ENCODE measurements at regions not wholly inside any gene's neighbourhood (a gene's known extent, or its start where the extent isn't known, plus 50 kb on each side); places are given as distances from the start of the nearest gene placed in this dataset.

DNA sequence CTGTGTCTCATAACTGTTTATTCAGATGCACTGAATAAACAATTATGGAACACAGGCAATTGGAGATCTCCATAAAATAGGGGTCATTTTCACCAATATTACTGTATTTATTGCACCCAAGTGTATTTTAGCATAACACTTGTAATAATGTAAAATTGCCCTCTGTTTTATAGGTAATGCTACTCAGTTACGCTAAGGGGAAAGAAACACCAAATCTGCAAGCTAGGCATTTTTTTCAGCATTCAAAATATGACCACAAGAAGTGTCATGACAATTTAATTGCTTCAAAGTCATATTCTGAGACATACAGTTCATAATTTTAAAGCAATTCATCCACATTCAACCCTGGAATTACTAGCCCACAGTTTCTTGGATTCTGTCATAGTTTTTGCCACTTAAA, 643.2 kb upstream of the NOX3 start:
- DNase-seq (ENCODE audit: low spot score in 2 of 2, unreplicated experiment in 2 of 2): no peak
- Mint-ChIP-seq H3K36me3 (no peaks in the 10 kb centered on the region), H3K4me1 (no peaks in the 10 kb centered on the region), H3K4me3 (no peak overlapping the region), H3K9me3 (no peaks in the 10 kb centered on the region), H3K27me3 (ENCODE audit: low read depth) (peaks cover 10% of the 10 kb centered on the region), H3K27ac (no peak overlapping the region)
- TF ChIP-seq, protein P1, sequence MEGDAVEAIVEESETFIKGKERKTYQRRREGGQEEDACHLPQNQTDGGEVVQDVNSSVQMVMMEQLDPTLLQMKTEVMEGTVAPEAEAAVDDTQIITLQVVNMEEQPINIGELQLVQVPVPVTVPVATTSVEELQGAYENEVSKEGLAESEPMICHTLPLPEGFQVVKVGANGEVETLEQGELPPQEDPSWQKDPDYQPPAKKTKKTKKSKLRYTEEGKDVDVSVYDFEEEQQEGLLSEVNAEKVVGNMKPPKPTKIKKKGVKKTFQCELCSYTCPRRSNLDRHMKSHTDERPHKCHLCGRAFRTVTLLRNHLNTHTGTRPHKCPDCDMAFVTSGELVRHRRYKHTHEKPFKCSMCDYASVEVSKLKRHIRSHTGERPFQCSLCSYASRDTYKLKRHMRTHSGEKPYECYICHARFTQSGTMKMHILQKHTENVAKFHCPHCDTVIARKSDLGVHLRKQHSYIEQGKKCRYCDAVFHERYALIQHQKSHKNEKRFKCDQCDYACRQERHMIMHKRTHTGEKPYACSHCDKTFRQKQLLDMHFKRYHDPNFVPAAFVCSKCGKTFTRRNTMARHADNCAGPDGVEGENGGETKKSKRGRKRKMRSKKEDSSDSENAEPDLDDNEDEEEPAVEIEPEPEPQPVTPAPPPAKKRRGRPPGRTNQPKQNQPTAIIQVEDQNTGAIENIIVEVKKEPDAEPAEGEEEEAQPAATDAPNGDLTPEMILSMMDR (IDR thresholded peaks at IDR 0.05; ENCODE audit: unreplicated experiment): no peak

DNA sequence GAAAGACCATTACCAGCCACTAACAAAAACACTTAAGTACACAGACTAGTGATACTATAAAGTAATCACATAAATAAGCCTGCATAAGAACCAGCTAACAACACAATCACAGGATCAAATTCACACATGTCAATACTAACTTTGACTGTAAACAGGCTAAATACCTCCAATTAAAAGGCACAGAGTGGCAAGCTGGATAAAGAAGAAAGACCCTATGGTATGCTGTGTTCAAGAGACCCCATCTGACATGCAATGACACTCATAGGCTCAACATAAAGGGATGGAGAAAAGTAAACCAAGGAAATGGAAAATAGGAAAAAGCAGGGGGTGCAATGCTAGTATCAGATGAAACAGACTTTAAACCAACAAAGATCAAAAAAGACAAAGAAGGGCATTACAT, 631.8 kb upstream of the NOX3 start:
- DNase-seq (ENCODE audit: low spot score in 2 of 2, unreplicated experiment in 2 of 2): no peak
- Mint-ChIP-seq H3K4me1 (no peaks in the 10 kb centered on the region), H3K36me3 (no peaks in the 10 kb centered on the region), H3K27ac (no peak overlapping the region), H3K9me3 (peaks cover 65% of the 10 kb centered on the region), H3K27me3 (ENCODE audit: low read depth) (no peaks in the 10 kb centered on the region), H3K4me3 (no peak overlapping the region)
- TF ChIP-seq, protein P1 (IDR thresholded peaks at IDR 0.05; ENCODE audit: unreplicated experiment): no peak

DNA sequence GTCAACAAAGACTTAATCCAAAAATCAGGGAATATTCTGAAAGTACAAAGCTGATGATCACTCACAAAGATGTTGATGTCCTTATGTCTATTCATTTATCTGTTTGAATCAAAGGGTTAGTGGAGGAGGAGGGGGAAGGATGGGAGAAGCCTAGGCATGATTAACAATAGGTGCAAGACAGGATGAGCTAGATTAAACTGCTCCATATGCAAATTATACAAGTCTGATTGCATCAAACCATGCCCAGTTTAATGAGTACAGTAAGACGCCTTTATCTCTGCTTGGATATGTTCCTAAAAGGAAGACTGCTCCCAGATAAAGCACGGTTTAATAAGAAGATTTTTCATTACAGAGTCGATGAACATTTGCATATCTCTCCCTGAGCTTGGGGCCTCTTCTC, 626.4 kb upstream of the NOX3 start:
- DNase-seq (ENCODE audit: low spot score in 2 of 2, unreplicated experiment in 2 of 2): no peak
- H3K4me1 Mint-ChIP-seq: no peaks in the 10 kb centered on the region
- no peak overlapping the region for H3K4me3 Mint-ChIP-seq
- H3K27ac Mint-ChIP-seq: no peak overlapping the region
- no peaks in the 10 kb centered on the region for H3K36me3 Mint-ChIP-seq
- TF ChIP-seq, protein P1 (IDR thresholded peaks at IDR 0.05; ENCODE audit: unreplicated experiment): no peak
- H3K27me3 Mint-ChIP-seq (ENCODE audit: low read depth): no peaks in the 10 kb centered on the region
- H3K9me3 Mint-ChIP-seq: peaks cover 21% of the 10 kb centered on the region

DNA sequence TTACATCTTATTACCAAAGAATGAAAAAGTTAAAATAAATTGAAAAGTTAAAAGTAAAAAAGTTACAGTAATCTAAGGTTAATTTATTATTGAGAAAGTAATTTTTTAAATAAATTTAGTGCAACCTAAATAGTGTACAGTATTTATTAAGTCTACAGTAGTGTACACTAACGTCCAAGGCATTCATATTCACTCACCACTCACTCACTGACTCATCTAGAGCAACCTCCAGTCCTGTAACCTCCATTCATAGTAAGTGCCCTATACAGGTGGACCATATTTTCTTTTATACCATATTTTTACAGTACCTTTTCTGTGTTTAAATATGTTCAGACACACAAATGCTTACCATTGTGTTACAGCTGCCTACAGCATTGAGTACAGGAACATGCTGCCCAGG, 624.7 kb upstream of the NOX3 start:
- peaks cover 11% of the 10 kb centered on the region for H3K9me3 Mint-ChIP-seq
- no peak overlapping the region for H3K27ac Mint-ChIP-seq
- no peaks in the 10 kb centered on the region for H3K27me3 Mint-ChIP-seq (ENCODE audit: low read depth)
- DNase-seq (ENCODE audit: low spot score in 2 of 2, unreplicated experiment in 2 of 2): no peak
- H3K36me3 Mint-ChIP-seq: no peaks in the 10 kb centered on the region
- H3K4me1 Mint-ChIP-seq: no peaks in the 10 kb centered on the region
- TF ChIP-seq, protein P1 (IDR thresholded peaks at IDR 0.05; ENCODE audit: unreplicated experiment): no peak
- no peak overlapping the region for H3K4me3 Mint-ChIP-seq

DNA sequence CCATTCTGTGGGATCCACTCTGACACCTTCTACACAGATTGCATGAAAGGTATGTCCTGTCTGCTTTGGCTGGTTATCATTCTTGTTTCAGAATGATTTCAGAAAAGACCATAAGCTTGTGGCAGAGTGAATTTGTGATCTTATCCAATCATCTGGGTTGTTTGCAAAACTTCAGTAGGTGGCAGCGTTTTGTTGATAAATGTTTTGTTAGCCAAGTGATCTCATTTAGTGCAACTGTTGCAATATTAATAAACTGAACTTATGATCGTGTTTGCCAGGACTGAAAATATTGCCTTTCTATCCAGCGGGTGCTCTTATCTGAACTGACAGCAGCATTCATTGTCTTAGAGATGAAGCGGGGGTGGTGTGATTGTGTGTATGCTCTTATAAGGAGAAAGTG, 613.2 kb upstream of the NOX3 start:
- Mint-ChIP-seq H3K4me1 (no peaks in the 10 kb centered on the region), H3K4me3 (no peak overlapping the region), H3K9me3 (no peaks in the 10 kb centered on the region), H3K36me3 (no peaks in the 10 kb centered on the region), H3K27ac (no peak overlapping the region), H3K27me3 (ENCODE audit: low read depth) (no peaks in the 10 kb centered on the region)
- no peak for DNase-seq (ENCODE audit: low spot score in 2 of 2, unreplicated experiment in 2 of 2)
- TF ChIP-seq, protein P1 (IDR thresholded peaks at IDR 0.05; ENCODE audit: unreplicated experiment): no peak

DNA sequence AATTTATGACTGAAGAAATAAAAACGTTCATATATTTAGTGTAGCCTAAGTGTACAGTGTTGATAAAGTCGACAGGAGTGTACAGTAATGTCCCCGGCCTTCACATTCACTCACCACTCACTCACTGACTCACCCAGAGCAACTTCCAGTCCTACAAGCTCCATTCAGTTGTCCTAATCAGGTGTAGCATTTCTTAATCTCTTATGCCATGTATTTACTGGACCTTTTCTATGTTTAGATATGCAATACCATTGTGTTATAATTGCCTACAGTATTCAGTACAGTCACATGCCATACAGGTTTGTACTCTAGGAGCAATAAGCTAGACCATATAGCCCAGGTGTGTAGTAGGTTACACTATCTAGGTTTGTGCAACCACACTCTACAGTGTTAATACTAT, 610.2 kb upstream of the NOX3 start:
- no peak overlapping the region for H3K27ac Mint-ChIP-seq
- no peaks in the 10 kb centered on the region for H3K4me1 Mint-ChIP-seq

More for the DNA sequence above, 610.2 kb upstream of the NOX3 start:
- Mint-ChIP-seq H3K27me3 (ENCODE audit: low read depth) (no peaks in the 10 kb centered on the region), H3K36me3 (no peaks in the 10 kb centered on the region), H3K4me3 (no peak overlapping the region), H3K9me3 (no peaks in the 10 kb centered on the region)
- no peak for DNase-seq (ENCODE audit: low spot score in 2 of 2, unreplicated experiment in 2 of 2)
- TF ChIP-seq, protein P1 (IDR thresholded peaks at IDR 0.05; ENCODE audit: unreplicated experiment): no peak

Measured in mesothelial cell of epicardium (in vitro differentiated cells).